ENCODE measurements at regions not wholly inside any gene's neighbourhood (a gene's known extent, or its start where the extent isn't known, plus 50 kb on each side); places are given as distances from the start of the nearest gene placed in this dataset.
"Not testable (repeated sequence)": the region's sequence is repeated elsewhere in the genome, so short reads cannot be mapped to it uniquely, and the experiment has no call there.

DNA sequence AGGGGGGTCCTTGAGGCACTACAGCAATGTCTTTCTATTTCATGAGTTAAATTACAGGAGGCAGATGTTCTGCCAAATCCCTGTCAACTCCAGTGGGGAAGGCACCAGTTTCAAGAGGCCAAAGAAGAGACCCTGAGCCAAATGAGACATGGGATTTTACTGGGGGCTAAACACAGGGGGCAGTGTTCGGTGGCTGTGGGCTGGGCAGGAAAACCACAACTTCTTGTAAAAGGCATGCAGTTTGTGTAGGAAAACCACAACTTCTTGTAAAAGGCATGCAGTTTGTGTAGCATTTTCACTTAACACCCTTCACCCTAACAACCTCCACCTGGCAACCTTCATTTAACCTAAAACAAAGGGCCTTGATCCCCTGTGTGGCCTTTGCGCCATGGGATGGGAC lies 61.0 kb downstream of the POLR2M start:
- no peak for DNase-seq (ENCODE audit: low spot score)

GRCh38 chr15:57769266-57769665 lies 62.8 kb downstream of the POLR2M start:
- DNase-seq (ENCODE audit: low spot score), result peak; percentile 8

DNA sequence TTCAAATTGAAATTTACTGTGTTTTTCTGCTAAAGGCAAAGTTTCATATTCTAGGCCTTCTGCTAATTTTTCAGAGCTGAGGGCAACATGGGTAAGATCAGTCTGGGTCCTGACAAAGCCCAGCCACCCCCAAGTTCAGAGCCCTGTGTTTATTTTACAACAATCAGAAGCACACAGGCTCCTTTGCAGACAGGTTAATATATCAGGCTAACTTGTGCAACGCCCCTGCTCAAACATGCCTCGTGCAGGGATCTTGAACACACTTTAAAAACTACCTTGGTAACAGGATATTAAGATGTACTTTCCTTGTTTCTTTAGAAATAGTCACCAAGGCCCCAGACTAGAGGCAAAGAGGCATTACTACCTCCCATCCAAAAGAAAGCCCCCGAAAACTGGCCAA lies 64.0 kb downstream of the POLR2M start:
- no peak for DNase-seq (ENCODE audit: low spot score)

DNA sequence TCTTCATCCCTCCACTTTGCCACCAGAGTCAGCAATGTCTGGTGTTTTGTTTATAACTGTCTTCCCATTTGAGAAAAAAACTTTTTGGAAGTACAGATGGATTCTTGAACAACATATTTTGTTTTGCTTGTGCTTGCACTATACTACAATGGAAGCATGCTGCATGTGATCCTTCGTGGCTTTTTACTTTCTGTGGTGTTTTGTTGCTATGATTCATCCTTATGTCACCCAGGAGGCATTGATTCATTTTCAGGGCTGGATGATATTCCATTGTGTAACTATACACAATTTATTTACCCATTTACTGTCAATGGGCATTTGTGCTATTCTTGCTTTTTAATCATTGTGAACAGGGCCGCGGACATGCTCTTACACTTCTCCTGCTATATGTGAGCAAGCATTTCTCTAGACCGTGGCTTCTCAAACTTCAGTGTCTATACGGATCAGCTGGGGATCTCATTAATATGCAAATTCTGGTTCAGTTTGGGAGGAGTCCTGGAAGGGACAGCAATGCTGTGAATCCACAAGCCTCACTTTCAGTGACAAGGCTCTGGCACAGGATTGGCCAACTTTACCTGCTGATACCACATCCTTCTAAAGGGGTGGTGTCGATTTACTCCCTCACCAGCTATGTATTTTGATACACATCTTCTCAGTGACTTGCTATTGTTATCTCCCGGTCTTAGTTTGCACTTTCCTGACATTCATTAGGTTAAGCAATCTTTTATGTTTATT lies 65.9 kb downstream of the POLR2M start:
- no peak for DNase-seq (ENCODE audit: low spot score)

GRCh38 chr15:57773051-57773450 lies 66.5 kb downstream of the POLR2M start:
- DNase-seq (ENCODE audit: low spot score), result no peak

DNA sequence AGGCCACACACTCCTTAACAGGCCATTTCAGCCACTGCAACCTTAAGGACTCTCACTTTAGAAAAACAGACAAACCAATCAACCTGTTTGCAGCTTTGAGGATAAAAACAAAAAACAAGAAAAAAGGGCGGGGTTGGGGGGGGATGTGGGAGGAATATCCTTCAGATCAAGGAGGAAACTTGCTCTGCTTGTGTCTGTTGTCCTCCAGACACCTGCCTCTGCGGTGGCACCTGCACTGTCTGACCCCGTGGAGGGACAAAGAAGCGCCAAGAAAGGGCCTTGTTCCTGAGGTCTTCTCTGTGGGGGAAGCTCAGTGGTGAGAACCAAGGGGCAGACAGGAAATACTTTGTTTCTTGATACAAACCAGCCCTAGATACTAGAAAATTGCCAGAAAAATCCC lies 70.5 kb downstream of the POLR2M start:
- no peak for DNase-seq (ENCODE audit: low spot score)

DNA sequence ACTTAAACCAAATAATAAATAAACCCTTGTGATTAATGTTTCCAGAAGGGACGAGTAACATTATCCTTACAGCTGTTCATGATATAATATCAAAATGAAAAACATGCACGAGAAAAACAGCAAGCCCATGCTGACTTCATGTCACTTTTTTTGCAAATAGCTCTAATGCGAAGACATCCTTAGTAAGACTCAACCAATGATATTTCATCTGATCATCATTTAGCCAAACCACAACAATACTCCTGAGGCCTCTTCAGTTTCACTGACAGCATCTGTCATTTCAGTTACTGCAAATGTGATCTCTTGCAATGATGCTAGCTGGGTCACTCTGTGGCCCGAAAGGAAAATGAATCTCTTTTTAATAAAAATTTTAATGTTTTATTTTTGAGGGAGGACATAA lies 74.0 kb downstream of the POLR2M start:
- DNase-seq (ENCODE audit: low spot score), result no peak

DNA sequence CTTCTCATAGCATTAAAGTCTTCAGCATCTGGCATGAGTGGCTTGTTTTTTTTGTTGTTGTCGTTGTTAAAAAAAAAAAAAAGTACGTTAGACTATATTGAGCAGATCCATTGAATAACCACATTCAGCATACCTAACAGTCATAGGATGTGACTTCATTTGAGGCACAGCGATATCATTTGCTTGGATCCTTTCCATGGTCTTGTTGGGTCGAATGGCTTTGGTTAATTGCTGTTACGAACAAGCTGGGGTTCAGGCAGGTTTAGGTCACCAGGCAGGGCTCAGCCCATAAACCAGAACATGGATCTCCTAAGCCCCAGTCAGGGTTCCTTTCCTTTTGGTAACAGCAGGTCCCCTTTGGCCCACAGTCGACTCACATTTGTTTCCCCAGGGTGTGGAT lies 76.2 kb downstream of the POLR2M start:
- no peak for DNase-seq (ENCODE audit: low spot score)

DNA sequence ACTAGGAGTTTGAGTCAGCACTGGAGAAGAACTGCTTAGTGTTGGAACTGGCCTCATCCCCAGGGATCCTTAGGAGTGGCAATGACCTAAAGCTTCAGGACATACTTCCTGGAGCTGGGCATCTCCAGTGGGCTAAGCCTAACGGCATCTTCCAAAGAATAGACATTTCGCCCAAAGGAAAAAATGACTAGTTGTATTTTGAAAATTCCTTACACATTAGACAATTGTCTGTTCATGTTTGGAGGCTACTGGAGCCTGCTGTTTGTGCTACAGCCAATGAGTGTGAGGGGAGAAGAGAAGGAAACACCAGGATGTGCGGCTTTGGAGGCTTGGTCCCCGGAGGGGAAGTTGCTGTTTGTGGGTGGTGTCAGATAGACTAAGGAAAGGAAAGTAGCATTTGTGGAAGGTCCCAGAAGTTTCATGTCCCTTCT lies 77.6 kb downstream of the POLR2M start:
- no peak for DNase-seq (ENCODE audit: low spot score)

DNA sequence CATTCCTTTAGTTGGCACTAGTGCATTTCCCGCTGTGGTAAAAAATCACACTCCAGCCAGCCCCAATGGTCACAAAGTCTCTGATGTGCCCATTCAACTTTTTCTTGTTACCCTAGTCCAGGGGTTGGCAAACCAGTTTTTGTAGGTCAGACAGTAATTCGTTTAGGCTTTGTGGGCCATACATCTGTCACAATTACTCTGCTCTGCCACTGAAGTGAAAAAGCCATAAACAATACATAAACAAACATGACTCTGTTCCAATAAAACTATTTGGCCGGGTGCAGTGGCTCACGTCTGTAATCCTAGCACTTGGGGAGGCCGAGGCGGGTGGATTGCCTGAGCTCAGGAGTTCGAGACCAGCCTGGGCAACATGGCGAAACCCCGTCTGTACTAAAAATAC lies 78.5 kb downstream of the POLR2M start:
- DNase-seq (ENCODE audit: low spot score), result no peak

GRCh38 chr15:57785959-57786358 lies 79.4 kb downstream of the POLR2M start:
- no peak for DNase-seq (ENCODE audit: low spot score)

DNA sequence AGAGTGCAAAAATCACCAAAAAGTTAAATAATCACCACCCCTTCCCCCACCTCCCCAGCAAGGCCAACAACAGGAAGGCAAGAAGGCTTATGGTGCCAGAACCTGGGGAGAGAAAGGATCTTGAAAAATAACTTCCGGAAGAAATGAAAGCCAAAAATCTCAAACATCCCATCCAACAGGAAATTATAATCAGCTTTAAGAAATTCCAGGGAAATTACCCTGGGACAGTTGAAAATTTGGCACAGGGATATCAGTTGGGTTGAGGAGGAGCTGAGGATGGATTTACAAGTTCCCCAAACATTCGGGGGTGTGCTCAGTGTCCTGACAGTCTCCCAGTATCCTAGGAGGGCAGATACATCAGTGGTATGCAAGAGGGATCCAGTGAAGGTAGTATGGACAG lies 82.7 kb downstream of the POLR2M start:
- no peak for DNase-seq (ENCODE audit: low spot score)

- DNase-seq (ENCODE audit: low spot score), result no peak
Observed at GRCh38 chr15:57792724-57793449, 86.4 kb downstream of the POLR2M start.

DNA sequence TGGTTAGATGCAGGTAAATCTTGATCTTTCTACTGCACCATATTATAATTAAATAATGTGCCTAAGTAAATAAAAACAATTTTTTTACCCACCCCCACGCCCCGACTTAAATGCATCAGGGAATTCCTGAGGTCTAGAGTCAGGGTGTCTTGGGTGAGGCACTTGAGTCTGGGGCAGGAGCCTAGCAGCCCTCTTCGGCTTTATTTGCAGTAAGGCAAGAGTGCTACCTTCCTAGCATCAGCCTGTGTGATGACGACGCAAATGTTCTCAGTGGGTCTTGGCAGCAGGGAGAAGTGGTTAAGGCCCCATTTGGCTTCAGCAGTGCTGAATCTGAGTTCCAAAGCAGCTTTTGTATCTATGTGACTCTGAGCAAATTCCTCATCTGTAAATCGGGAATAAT lies 88.7 kb downstream of the POLR2M start:
- DNase-seq (ENCODE audit: low spot score), result no peak

- DNase-seq (ENCODE audit: low spot score), result no peak
Observed at GRCh38 chr15:57796146-57796545, 89.6 kb downstream of the POLR2M start.

DNA sequence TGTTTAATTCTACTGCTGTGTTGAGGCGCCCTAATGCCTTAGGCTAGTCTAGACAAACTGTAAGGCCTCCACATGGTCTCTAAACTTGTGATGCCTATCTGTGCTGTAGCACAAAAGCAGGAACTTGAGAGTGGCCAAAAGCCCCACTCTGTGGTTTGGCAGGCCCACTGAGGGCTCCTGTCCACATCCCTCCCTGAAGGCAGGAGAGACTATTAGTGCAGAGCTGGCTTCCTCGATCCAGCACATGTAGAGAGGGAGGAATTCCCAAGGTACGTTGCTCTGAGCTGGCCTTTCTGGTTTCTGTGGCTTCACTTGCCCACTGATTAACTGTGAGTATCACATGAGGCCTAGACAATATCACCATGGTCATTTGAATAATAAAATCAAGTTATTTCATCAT lies 90.6 kb downstream of the POLR2M start:
- no peak for DNase-seq (ENCODE audit: low spot score)

- no peak for DNase-seq (ENCODE audit: low spot score)
Observed at GRCh38 chr15:57797568-57798267, 91.2 kb downstream of the POLR2M start.

GRCh38 chr15:57806003-57806402 lies 99.5 kb downstream of the POLR2M start:
- DNase-seq (ENCODE audit: low spot score), result no peak

DNA sequence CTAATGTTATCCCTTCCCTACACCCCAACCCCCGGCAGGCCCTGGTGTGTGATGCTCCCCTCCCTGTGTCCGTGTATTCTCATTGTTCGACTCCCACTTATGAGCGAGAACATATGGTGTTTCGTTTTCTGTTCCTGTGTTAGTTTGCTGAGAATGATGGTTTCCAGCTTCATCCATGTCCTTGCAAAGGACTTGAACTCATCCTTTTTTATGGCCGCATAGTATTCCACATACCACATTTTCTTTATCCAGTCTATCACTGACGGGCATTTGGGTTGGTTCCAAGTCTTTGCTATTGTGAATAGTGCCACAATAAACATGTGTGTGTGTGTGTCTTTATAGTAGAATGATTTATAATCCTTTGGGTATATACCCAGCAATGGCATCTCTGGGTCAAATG lies 102.8 kb downstream of the POLR2M start:
- DNase-seq (ENCODE audit: low spot score), result not testable (repeated sequence)

- no peak for DNase-seq (ENCODE audit: low spot score)
Observed at GRCh38 chr15:57816599-57816998, 110.1 kb downstream of the POLR2M start.

- DNase-seq (ENCODE audit: low spot score), result no peak
Observed at GRCh38 chr15:57819646-57820045, 113.1 kb downstream of the POLR2M start.

DNA sequence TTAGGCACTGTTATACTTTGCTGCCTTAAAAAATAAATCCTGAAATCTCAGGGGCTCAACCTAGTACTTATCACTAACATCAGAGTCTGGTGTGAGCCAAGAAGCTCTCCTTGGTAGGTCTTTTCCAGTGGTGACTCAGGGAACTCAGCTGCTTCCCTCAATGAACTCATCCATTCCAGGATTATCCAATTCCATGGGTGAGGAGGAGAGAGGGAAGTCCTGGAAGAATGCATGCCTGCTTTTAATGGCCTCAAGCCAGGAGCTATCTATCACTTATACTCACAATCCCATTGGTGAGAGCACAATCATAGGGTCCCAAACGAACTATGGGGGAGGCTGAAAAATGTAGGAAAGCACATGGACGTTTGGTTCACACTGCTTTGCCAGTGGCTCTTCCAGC lies 113.6 kb downstream of the POLR2M start:
- no peak for DNase-seq (ENCODE audit: low spot score)

GRCh38 chr15:57821826-57822225 lies 115.3 kb downstream of the POLR2M start:
- DNase-seq (ENCODE audit: low spot score), result no peak

Data from hepatic stellate cell (primary cell).